Psoas muscle (tissue), 7 donors: ENCODE measurements at regions not wholly inside any gene's neighbourhood (a gene's known extent, or its start where the extent isn't known, plus 50 kb on each side); places are given as distances from the start of the nearest gene placed in this dataset.

Source experiments
- ATAC-seq, 4 donors: fragments of 200-7000 bp; cut with Tn5 transposase; one replicate each; pipeline ENCODE4 v1.9.1; 2020; ENCODE audit warnings: moderate library complexity in 3 of 4, mild to moderate bottlenecking in 2 of 4
- DNase-seq, 2 donors: peaks; one replicate each; pipeline ENCODE4 v3.0.0-alpha.2; 2020
- H3K27ac ChIP-seq: fragments of 200-600 bp; one replicate; pipeline ENCODE4 v1.8.0; 2022
- H3K27me3 ChIP-seq, 3 donors: fragments of 200-600 bp in 1 of 3; one replicate each; pipeline versions ENCODE4 v1.6.1 to v1.8.0; 2013 to 2022; ENCODE audit warnings: low read length in 2 of 3, mild to moderate bottlenecking in 2 of 3, moderate library complexity in 1 of 3; ENCODE audit not compliant: insufficient read depth in 3 of 3
- H3K36me3 ChIP-seq, 2 donors: fragments of 200-600 bp in 1 of 2; one replicate each; pipeline versions ENCODE4 v1.6.1 to v1.8.0; 2013 to 2022; ENCODE audit warnings: low read depth in 1 of 2, mild to moderate bottlenecking in 1 of 2, moderate library complexity in 1 of 2; ENCODE audit not compliant: insufficient read depth in 1 of 2
- H3K4me1 ChIP-seq: fragments of 200-600 bp; one replicate; pipeline ENCODE4 v1.8.0; 2022
- H3K4me3 ChIP-seq: fragments of 200-600 bp; one replicate; pipeline ENCODE4 v1.8.0; 2022; ENCODE audit warnings: mild to moderate bottlenecking
- H3K9me3 ChIP-seq: fragments of 200-600 bp; one replicate; pipeline ENCODE4 v1.8.0; 2022
- CTCF ChIP-seq: fragments of 200-600 bp; IDR thresholded peaks from one replicate; pipeline ENCODE4 v1.8.0; 2022; ENCODE audit warnings: antibody characterized with exemption
- WGBS, 3 donors: extraction: QIAGEN DNeasy Blood & Tissue Kit; methylation state at CpG; one replicate each; pipeline versions ENCODE4 v1.1.6 to v1.1.7; 2013; 5-methylcytosine and 5-hydroxymethylcytosine counted together
- intact Hi-C, 2 donors: fragments of 100-400 bp; cut with DNase I; formaldehyde crosslinking; loops; one replicate each; pipeline versions ENCODE4 v1.11.0 to v1.14.2; 2022
- donor health status: healthy with polysubstance abuse.
- donor health status: DM: no; HTN: no; CAD: no; lungs with moderate emphysema.
- donor health status: Bipolar disorder and iron deficiency.
- donor health status: healthy.
- donor health status: DM: yes; HTN: yes; CAD: no.
- donor health status: DM: no; HTN: no; CAD: no.
- donor health status: DM: yes; HTN: yes; CAD: no.

DNA sequence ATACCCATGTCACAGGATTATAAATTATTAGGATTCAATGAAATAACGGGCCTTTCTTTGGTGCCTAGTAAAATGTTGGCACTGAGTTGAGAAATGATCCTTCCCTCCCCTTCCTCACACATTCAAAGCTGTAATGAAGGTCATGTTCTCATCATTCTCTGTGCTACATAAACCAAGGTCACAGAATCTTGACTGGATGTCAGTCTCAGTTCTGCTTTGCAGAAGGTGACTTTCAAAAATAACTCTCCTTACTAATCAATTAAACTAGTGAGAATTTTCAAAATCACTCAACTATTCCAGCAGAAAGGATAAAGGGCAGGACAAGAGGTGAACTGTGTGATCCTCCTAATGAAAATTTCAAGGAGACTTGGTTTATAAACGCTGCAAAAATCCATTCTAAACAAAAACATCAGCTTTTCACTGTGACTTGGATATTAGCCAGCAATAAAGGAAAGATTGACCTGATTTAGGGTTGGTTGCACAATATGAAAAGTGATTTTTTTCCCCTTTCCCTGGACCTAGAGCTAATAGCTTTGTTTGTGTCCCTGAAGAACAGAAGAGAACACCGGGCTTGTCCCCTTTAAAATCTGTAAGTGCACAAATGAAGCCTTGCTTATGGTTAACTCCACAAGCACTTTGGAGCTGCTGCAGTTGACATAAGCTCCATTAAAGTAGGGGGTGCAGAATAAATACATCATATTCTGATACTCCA, 120.1 kb downstream of the SEC16B start:
- H3K27ac ChIP-seq = no peak overlapping the region
- H3K4me1 ChIP-seq = no peaks in the 10 kb centered on the region
- ATAC-seq (no peak), DNase-seq (no peak)
- no peak overlapping the region for H3K4me3 ChIP-seq
- no peaks in the 10 kb centered on the region for H3K27me3 ChIP-seq
- intact Hi-C loops = no loop called here
- WGBS, 3 donors = 36 to 50% (median 37%) methylated on average over 3 of the region's 3 CpGs
- no peak for TF ChIP-seq CTCF
- H3K36me3 ChIP-seq = no peaks in the 10 kb centered on the region
- no peaks in the 10 kb centered on the region for H3K9me3 ChIP-seq

DNA sequence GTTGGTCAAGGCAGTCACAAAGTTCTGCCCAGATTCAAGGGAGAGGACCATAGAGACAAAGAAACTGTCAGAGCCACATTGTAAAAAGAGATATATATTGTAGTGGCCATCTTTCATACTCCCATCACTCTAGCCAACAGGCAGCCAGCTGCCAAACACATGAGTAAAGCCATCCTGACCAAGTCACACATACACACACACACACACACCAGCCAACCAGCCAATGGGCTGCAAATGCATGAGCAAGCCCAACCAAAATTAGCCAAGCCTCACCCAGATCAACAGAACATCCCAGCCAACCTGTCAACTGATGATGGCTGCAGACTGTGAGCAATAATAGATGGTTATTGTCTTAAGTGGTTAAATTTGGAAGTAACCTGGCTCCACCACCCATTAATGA, 120.7 kb downstream of the SEC16B start:
- Histone ChIP-seq H3K4me3 (no peak overlapping the region), H3K9me3 (no peaks in the 10 kb centered on the region), H3K27ac (no peak overlapping the region), H3K27me3 (no peaks in the 10 kb centered on the region), H3K4me1 (no peaks in the 10 kb centered on the region), H3K36me3 (no peaks in the 10 kb centered on the region)
- TF ChIP-seq CTCF = no peak
- peak in 3 of 4 donors; percentile 32 to 79 (median 38) for ATAC-seq
- intact Hi-C loops = no loop called here
- DNase-seq = no peak

DNA sequence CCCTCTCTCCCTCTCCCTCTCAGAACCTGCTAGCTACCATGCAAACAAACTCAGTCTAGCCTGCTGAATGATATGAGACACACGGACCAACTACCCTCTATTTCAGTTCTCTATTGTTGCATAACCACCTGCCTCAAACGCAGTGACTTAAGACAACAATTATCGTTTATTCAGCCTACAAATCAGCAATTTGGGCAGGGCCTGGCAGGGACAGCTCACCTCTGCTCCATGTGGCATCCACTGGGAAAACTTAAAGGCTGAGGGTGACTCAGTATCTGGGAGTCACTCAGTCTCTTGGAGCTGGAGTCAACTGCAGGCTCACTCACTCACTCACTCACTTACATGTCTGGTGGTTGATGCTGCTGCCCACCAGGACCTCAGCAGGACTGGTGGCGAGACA, 121.3 kb downstream of the SEC16B start:
- 74 to 86% (median 78%) methylated on average over 4 of the region's 4 CpGs for WGBS, 3 donors
- H3K9me3 ChIP-seq = no peaks in the 10 kb centered on the region
- intact Hi-C loops = no loop called here
- H3K36me3 ChIP-seq = no peaks in the 10 kb centered on the region
- H3K4me1 ChIP-seq = no peaks in the 10 kb centered on the region
- no peak overlapping the region for H3K27ac ChIP-seq
- no peak for DNase-seq
- ATAC-seq = peak in 1 of 4 donors; percentile 36
- H3K4me3 ChIP-seq = no peak overlapping the region
- TF ChIP-seq CTCF = no peak
- no peaks in the 10 kb centered on the region for H3K27me3 ChIP-seq

GRCh38 chr1:177847843-177848242, 122.0 kb downstream of the SEC16B start:
- WGBS, 3 donors = 76 to 84% (median 83%) methylated on average over 5 of the region's 5 CpGs
- Histone ChIP-seq H3K4me1 (no peaks in the 10 kb centered on the region), H3K27me3 (no peaks in the 10 kb centered on the region), H3K36me3 (no peaks in the 10 kb centered on the region), H3K9me3 (no peaks in the 10 kb centered on the region), H3K27ac (no peak overlapping the region), H3K4me3 (no peak overlapping the region)
- no peak for TF ChIP-seq CTCF
- ATAC-seq (no peak), DNase-seq (no peak)
- intact Hi-C loops = no loop called here

DNA sequence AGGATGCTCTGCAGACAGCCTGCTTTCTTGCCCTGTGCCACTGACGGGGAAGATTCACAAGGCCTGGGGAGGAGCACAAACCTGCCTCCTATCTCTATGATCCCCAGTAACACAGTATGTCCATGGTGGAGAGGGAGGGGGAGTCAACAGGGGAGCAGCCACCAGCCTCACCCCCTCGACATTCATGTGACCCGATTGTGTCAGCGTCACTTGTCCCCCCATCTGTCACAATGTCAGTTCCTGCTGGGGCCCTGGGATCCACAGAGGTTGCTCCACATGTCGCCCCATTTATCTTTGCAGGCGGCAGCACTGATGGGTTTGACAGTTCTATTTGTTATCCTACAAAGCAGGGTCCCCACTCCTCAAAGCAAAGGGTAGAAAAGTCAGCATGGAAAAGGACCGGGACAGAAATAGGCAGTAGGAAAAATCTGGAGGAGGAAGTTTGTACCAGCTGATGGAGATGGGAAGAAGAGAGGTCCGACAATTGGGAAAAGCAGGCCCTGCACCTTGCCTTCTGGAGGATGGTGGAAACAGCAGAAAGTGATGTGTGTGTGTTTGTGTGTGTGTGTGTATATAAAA, 130.9 kb downstream of the SEC16B start:
- Histone ChIP-seq H3K4me1 (no peaks in the 10 kb centered on the region), H3K27ac (no peak overlapping the region), H3K36me3 (no peaks in the 10 kb centered on the region), H3K4me3 (no peak overlapping the region), H3K27me3 (no peaks in the 10 kb centered on the region), H3K9me3 (no peaks in the 10 kb centered on the region)
- no peak for DNase-seq
- no peak for TF ChIP-seq CTCF
- no peak for ATAC-seq
- 45 to 49% (median 49%) methylated on average over 8 of the region's 8 CpGs for WGBS, 3 donors
- intact Hi-C loops = no loop called here
